C4-2B (cell line): ENCODE measurements at regions not wholly inside any gene's neighbourhood (a gene's known extent, or its start where the extent isn't known, plus 50 kb on each side); places are given as distances from the start of the nearest gene placed in this dataset.

Source experiments
- ZFX ChIP-seq: fragments of 450-650 bp; IDR thresholded peaks from 2 replicates; pipeline ENCODE4 v1.6.1; 2017
- TF ChIP-seq, protein P1 (sequence below): fragments of 450-650 bp; conservative IDR thresholded peaks from 2 replicates; pipeline ENCODE4 v1.5.1; 2017; ENCODE audit warnings: mild to moderate bottlenecking

DNA sequence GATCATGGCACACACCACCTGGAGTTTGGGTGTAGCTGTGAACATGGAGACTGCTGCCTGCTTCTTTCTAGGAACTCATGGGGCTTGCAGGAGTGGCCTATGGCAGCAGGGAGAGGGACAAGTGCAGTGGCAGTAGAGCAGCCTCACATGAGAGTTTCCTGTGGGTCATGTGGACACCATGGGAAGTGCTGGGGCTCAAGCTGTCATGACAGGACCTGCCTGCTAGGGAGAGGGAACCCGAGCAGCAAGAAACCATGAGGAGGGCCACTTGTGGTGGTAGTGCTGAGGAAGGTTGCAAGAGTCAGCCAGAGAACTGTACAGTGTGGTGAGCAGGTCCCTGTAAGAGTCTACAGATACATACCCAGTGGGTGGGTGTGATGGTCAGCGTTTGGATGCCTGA, 73.8 kb upstream of the MRPS22 start:
- TF ChIP-seq, protein P1, sequence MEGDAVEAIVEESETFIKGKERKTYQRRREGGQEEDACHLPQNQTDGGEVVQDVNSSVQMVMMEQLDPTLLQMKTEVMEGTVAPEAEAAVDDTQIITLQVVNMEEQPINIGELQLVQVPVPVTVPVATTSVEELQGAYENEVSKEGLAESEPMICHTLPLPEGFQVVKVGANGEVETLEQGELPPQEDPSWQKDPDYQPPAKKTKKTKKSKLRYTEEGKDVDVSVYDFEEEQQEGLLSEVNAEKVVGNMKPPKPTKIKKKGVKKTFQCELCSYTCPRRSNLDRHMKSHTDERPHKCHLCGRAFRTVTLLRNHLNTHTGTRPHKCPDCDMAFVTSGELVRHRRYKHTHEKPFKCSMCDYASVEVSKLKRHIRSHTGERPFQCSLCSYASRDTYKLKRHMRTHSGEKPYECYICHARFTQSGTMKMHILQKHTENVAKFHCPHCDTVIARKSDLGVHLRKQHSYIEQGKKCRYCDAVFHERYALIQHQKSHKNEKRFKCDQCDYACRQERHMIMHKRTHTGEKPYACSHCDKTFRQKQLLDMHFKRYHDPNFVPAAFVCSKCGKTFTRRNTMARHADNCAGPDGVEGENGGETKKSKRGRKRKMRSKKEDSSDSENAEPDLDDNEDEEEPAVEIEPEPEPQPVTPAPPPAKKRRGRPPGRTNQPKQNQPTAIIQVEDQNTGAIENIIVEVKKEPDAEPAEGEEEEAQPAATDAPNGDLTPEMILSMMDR: no peak
- no peak for TF ChIP-seq ZFX
